Endothelial cell of umbilical vein (primary cell): ENCODE measurements at regions not wholly inside any gene's neighbourhood (a gene's known extent, or its start where the extent isn't known, plus 50 kb on each side); places are given as distances from the start of the nearest gene placed in this dataset.

ENCODE experiments used
- BruUV-seq: library from RNA; stranded (reverse); fragments of 400-500 nt; replicated peaks from 2 replicates; lab custom pipeline; 2021; lab: Mats Ljungman, UMichigan
- CTCF ChIA-PET: fragments of 300-600, 350-600 bp; sonication (Branson Sonifier 250); formaldehyde crosslinking; loops from one replicate; lab custom pipeline; 2021; ENCODE audit warnings: antibody characterized with exemption, inconsistent platforms; lab: Charles Lee
- POLR2A ChIA-PET: fragments of 300-600, 350-600 bp; sonication (Branson Sonifier 250); formaldehyde crosslinking; loops from one replicate; lab custom pipeline; 2021; ENCODE audit warnings: antibody characterized with exemption, inconsistent platforms; lab: Charles Lee
- DNase-seq: peaks from one replicate; pipeline ENCODE4 v3.0.0-alpha.2; 2011; ENCODE audit warnings: low read depth, low spot score
- FAIRE-seq: peaks from 2 replicates; lab custom pipeline; 2011; peaks lifted over from hg19 to GRCh38; lab: Jason Lieb, UNC
- H2AFZ ChIP-seq: 2 replicates; pipeline ENCODE4 v1.6.0; 2012; ENCODE audit warnings: low read depth, low read length, control low read depth, inconsistent platforms
- H3K27ac ChIP-seq: 2 replicates; pipeline ENCODE4 v1.5.1; 2011; ENCODE audit warnings: low read depth, mild to moderate bottlenecking, control low read depth, low read length, moderate library complexity; ENCODE audit not compliant: insufficient read depth
- H3K27me3 ChIP-seq, 2 experiments: 2 replicates each; pipeline versions ENCODE4 v1.6.0 to v1.6.1; 2011; ENCODE audit warnings: low read length in 2 of 2, mixed read lengths in 1 of 2; ENCODE audit not compliant: control insufficient read depth in 2 of 2, insufficient read depth in 2 of 2
- H3K36me3 ChIP-seq, 2 experiments: 2 replicates in 1 of 2; 3 replicates in 1 of 2; pipeline ENCODE4 v1.5.1; 2011; ENCODE audit warnings: low read length in 2 of 2, mild to moderate bottlenecking in 1 of 2, moderate library complexity in 1 of 2; ENCODE audit not compliant: control insufficient read depth in 2 of 2, insufficient read depth in 2 of 2; ENCODE audit errors: extremely low read depth in 1 of 2
- H3K4me1 ChIP-seq: 3 replicates; pipeline ENCODE4 v1.5.1; 2011; ENCODE audit warnings: mild to moderate bottlenecking, low read length; ENCODE audit not compliant: control insufficient read depth, insufficient read depth; ENCODE audit errors: extremely low read depth
- H3K4me2 ChIP-seq: 2 replicates; pipeline ENCODE4 v1.6.1; 2011; ENCODE audit warnings: low read length, control low read depth, mixed read lengths; ENCODE audit not compliant: insufficient read depth
- H3K4me3 ChIP-seq, 3 experiments: fragments of 200-600 bp in 1 of 3; sonication (generic), shearing (Covaris generic) in 1 of 3; replicated peaks in 1 of 3; 2 replicates each; pipeline ENCODE4 v1.5.1; 2011 to 2016; ENCODE audit warnings: control low read depth in 3 of 3, low read length in 3 of 3, mild to moderate bottlenecking in 2 of 3, inconsistent platforms in 1 of 3, low read depth in 1 of 3, moderate library complexity in 1 of 3; ENCODE audit not compliant: insufficient read depth in 1 of 3
- H3K79me2 ChIP-seq: 2 replicates; pipeline ENCODE4 v1.6.0; 2012; ENCODE audit warnings: low read length, inconsistent platforms; ENCODE audit not compliant: control insufficient read depth, insufficient read depth
- H3K9ac ChIP-seq: replicated peaks from 2 replicates; pipeline ENCODE3; 2011; ENCODE audit warnings: low read length, control low read depth; ENCODE audit not compliant: insufficient read depth; ENCODE audit errors: extremely low read depth
- H3K9me1 ChIP-seq: replicated peaks from 3 replicates; pipeline ENCODE4 v1.6.0; 2011; ENCODE audit warnings: mild to moderate bottlenecking, low read length; ENCODE audit not compliant: control insufficient read depth, insufficient read depth; ENCODE audit errors: extremely low read depth
- H3K9me3 ChIP-seq: replicated peaks from 2 replicates; pipeline ENCODE4 v1.5.1; 2012; ENCODE audit warnings: low read length, inconsistent platforms; ENCODE audit not compliant: control insufficient read depth, insufficient read depth
- H4K20me1 ChIP-seq: replicated peaks from 2 replicates; pipeline ENCODE3; 2011; ENCODE audit warnings: mild to moderate bottlenecking, low read length; ENCODE audit not compliant: control insufficient read depth, insufficient read depth; ENCODE audit errors: extremely low read depth
- EZH2 ChIP-seq: IDR thresholded peaks from 2 replicates; pipeline ENCODE4 v1.6.1; 2012; ENCODE audit warnings: borderline replicate concordance, low read depth, mild to moderate bottlenecking, moderate library complexity, low read length, inconsistent platforms; ENCODE audit not compliant: severe bottlenecking
- FOS ChIP-seq: IDR thresholded peaks from 2 replicates; pipeline ENCODE4 v1.6.1; 2011; ENCODE audit warnings: mild to moderate bottlenecking, low read length, moderate library complexity, borderline replicate concordance; ENCODE audit not compliant: insufficient read depth
- GATA2 ChIP-seq: IDR thresholded peaks from 2 replicates; pipeline ENCODE4 v1.7.0; 2011; ENCODE audit warnings: low read depth, mild to moderate bottlenecking, moderate library complexity, mixed read lengths, low read length; ENCODE audit not compliant: insufficient read length, insufficient read depth
- JUN ChIP-seq: IDR thresholded peaks from 2 replicates; pipeline ENCODE4 v1.6.1; 2011; ENCODE audit warnings: borderline replicate concordance, low read depth; ENCODE audit not compliant: insufficient read length, insufficient read depth
- MAX ChIP-seq: IDR thresholded peaks from 2 replicates; pipeline ENCODE4 v1.6.1; 2011; ENCODE audit not compliant: insufficient read depth, insufficient read length
- MYC ChIP-seq: IDR thresholded peaks from one replicate; pipeline ENCODE4 v1.6.1; 2011; ENCODE audit warnings: mild to moderate bottlenecking, low read depth, low read length
- POLR2A ChIP-seq: IDR thresholded peaks from 2 replicates; pipeline ENCODE4 v1.6.1; 2012; ENCODE audit warnings: low read depth, mild to moderate bottlenecking, control low read depth, low read length
- POLR2AphosphoS5 ChIP-seq: IDR thresholded peaks from 2 replicates; pipeline ENCODE4 v1.6.1; 2012; ENCODE audit warnings: low read depth, mild to moderate bottlenecking, control low read depth, low read length, moderate library complexity; ENCODE audit not compliant: insufficient read depth
- dilution Hi-C: fragments of 300-500 bp; cut with MboI; formaldehyde crosslinking; loops from one replicate; pipeline ENCODE4 v1.15.0; 2019; ENCODE audit warnings: low sequenced_read_pairs; ENCODE audit not compliant: extremely low pct_ligation_motif_present
- intact Hi-C: fragments of 100-400 bp; cut with micrococcal nuclease; formaldehyde crosslinking; loops from one replicate; pipeline ENCODE4 v1.10.0; 2022
- TF ChIP-seq, protein P1 (sequence below), 2 donors: IDR thresholded peaks; 1 replicate in 1 of 2; 2 replicates in 1 of 2; pipeline ENCODE4 v1.5.1; 2011; ENCODE audit warnings: low read length in 2 of 2, mild to moderate bottlenecking in 2 of 2, moderate library complexity in 2 of 2, control low read depth in 1 of 2, inconsistent platforms in 1 of 2, low read depth in 1 of 2; ENCODE audit not compliant: insufficient read depth in 1 of 2; ENCODE audit errors: extremely low read depth in 1 of 2

GRCh38 chr13:89748716-89749115 lies 1598.8 kb upstream of the MIR17HG start:
- peaks cover 10% of the 10 kb centered on the region for H3K4me1 ChIP-seq
- no peaks in the 10 kb centered on the region for H3K9me1 ChIP-seq
- DNase-seq = peak; percentile 44
- no peak overlapping the region for H3K9ac ChIP-seq
- TF ChIP-seq MAX = no peak
- no peak for TF ChIP-seq GATA2
- no peak for TF ChIP-seq JUN
- no peak for TF ChIP-seq POLR2AphosphoS5
- no peak for TF ChIP-seq POLR2A
- TF ChIP-seq, protein P1, sequence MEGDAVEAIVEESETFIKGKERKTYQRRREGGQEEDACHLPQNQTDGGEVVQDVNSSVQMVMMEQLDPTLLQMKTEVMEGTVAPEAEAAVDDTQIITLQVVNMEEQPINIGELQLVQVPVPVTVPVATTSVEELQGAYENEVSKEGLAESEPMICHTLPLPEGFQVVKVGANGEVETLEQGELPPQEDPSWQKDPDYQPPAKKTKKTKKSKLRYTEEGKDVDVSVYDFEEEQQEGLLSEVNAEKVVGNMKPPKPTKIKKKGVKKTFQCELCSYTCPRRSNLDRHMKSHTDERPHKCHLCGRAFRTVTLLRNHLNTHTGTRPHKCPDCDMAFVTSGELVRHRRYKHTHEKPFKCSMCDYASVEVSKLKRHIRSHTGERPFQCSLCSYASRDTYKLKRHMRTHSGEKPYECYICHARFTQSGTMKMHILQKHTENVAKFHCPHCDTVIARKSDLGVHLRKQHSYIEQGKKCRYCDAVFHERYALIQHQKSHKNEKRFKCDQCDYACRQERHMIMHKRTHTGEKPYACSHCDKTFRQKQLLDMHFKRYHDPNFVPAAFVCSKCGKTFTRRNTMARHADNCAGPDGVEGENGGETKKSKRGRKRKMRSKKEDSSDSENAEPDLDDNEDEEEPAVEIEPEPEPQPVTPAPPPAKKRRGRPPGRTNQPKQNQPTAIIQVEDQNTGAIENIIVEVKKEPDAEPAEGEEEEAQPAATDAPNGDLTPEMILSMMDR (IDR thresholded peaks at IDR 0.05; ENCODE audit: extremely low read depth in 1 of 2, insufficient read depth in 1 of 2, low read depth in 1 of 2, low read length in 2 of 2) = no peak
- TF ChIP-seq FOS = no peak
- no peak for TF ChIP-seq MYC
- no peak for TF ChIP-seq EZH2
- no peak overlapping the region for H3K4me3 ChIP-seq
- intact Hi-C loops = no loop called here
- CTCF ChIA-PET = interaction anchor here (0.9 kb wide), 1 partner anchor 24 kb away, joined by 3 read pairs; no protein-coding TSS in a partner anchor
- no peaks in the 10 kb centered on the region for H4K20me1 ChIP-seq
- H3K27me3 ChIP-seq = no peaks in the 10 kb centered on the region
- BruUV-seq = no TSS peak
- H2AFZ ChIP-seq = no peak overlapping the region
- H3K36me3 ChIP-seq = no peaks in the 10 kb centered on the region
- H3K27ac ChIP-seq = no peak overlapping the region
- H3K79me2 ChIP-seq = no peaks in the 10 kb centered on the region
- no peak for FAIRE-seq
- dilution Hi-C loops = no loop called here
- POLR2A ChIA-PET = no interaction called here
- H3K4me2 ChIP-seq = no peak overlapping the region
- H3K9me3 ChIP-seq = no peaks in the 10 kb centered on the region
